H1 (cell line): ENCODE measurements at regions not wholly inside any gene's neighbourhood (a gene's known extent, or its start where the extent isn't known, plus 50 kb on each side); places are given as distances from the start of the nearest gene placed in this dataset.

Source experiments
- CTCF ChIA-PET: fragments of 300-600 bp; sonication (Branson Sonifier 250); formaldehyde crosslinking; loops from one replicate; lab custom pipeline; 2021; ENCODE audit not compliant: partially characterized antibody; lab: Charles Lee
- POLR2A ChIA-PET: fragments of 300-600 bp; sonication (Branson Sonifier 250); formaldehyde crosslinking; loops from one replicate; lab custom pipeline; 2021; ENCODE audit warnings: inconsistent platforms; ENCODE audit not compliant: partially characterized antibody; lab: Charles Lee
- DNase-seq, 2 experiments: peaks; one replicate each; pipeline versions ENCODE4 v3.0.0 to v3.0.0-alpha.2; 2010 to 2022; ENCODE audit warnings: low spot score in 2 of 2, low read depth in 1 of 2, mixed read lengths in 1 of 2
- FAIRE-seq: peaks from 2 replicates; lab custom pipeline; 2011; peaks lifted over from hg19 to GRCh38; lab: Jason Lieb, UNC
- H2AFZ ChIP-seq: 2 replicates; pipeline ENCODE4 v1.8.1; 2012; ENCODE audit warnings: low read length, inconsistent platforms
- H2AK5ac ChIP-seq: 2 replicates; pipeline ENCODE4 v1.6.1; 2013; ENCODE audit warnings: low read depth, low read length
- H2BK120ac ChIP-seq: replicated peaks from 2 replicates; pipeline ENCODE3; 2013; ENCODE audit warnings: low read depth, low read length, inconsistent platforms
- H2BK12ac ChIP-seq: 2 replicates; pipeline ENCODE4 v1.6.1; 2013; ENCODE audit warnings: low read depth, low read length
- H2BK15ac ChIP-seq: 2 replicates; pipeline ENCODE4 v1.6.1; 2013; ENCODE audit warnings: low read length
- H2BK20ac ChIP-seq: 2 replicates; pipeline ENCODE4 v1.6.1; 2013; ENCODE audit warnings: low read length
- H2BK5ac ChIP-seq: 2 replicates; pipeline ENCODE4 v1.6.1; 2013; ENCODE audit warnings: low read depth, low read length
- H3K14ac ChIP-seq: 2 replicates; pipeline ENCODE4 v1.6.1; 2013; ENCODE audit warnings: inconsistent platforms; ENCODE audit not compliant: insufficient read length
- H3K18ac ChIP-seq: 2 replicates; pipeline ENCODE4 v1.6.1; 2013; ENCODE audit warnings: low read length; ENCODE audit errors: extremely low read depth
- H3K23ac ChIP-seq: 2 replicates; pipeline ENCODE4 v1.6.1; 2013; ENCODE audit warnings: inconsistent platforms; ENCODE audit not compliant: insufficient read length
- H3K23me2 ChIP-seq: 2 replicates; pipeline ENCODE4 v1.6.1; 2013; ENCODE audit warnings: low read depth, low read length
- H3K27ac ChIP-seq: 2 replicates; pipeline ENCODE4 v1.6.1; 2011; ENCODE audit warnings: low read depth, low read length, inconsistent platforms
- H3K27me3 ChIP-seq, 4 experiments: replicated peaks in 1 of 4; 1 replicate in 1 of 4; 2 replicates in 3 of 4; pipeline versions ENCODE4 v1.6.1 to v1.8.1; 2011 to 2013; ENCODE audit warnings: low read length in 3 of 4, mild to moderate bottlenecking in 3 of 4, inconsistent platforms in 2 of 4, mixed read lengths in 2 of 4, moderate library complexity in 1 of 4; ENCODE audit not compliant: control insufficient read depth in 3 of 4, insufficient read depth in 3 of 4; ENCODE audit errors: extremely low read depth in 1 of 4
- H3K36me3 ChIP-seq, 4 experiments: 2 replicates each; pipeline versions ENCODE4 v1.6.1 to v1.8.1; 2011 to 2013; ENCODE audit warnings: mild to moderate bottlenecking in 4 of 4, low read length in 3 of 4, moderate library complexity in 2 of 4, control low read depth in 1 of 4, inconsistent platforms in 1 of 4; ENCODE audit not compliant: insufficient read depth in 4 of 4, control insufficient read depth in 2 of 4
- H3K4ac ChIP-seq: replicated peaks from 2 replicates; pipeline ENCODE3; 2013; ENCODE audit warnings: low read length, low read depth, mixed read lengths, inconsistent platforms; ENCODE audit not compliant: insufficient read length
- H3K4me1 ChIP-seq, 4 experiments: replicated peaks in 1 of 4; 1 replicate in 1 of 4; 2 replicates in 3 of 4; pipeline versions ENCODE4 v1.6.1 to v1.8.1; 2011 to 2013; ENCODE audit warnings: low read length in 3 of 4, inconsistent platforms in 2 of 4, mixed read lengths in 1 of 4; ENCODE audit not compliant: insufficient read depth in 4 of 4, control insufficient read depth in 3 of 4
- H3K4me2 ChIP-seq, 2 experiments: 2 replicates each; pipeline versions ENCODE4 v1.6.1 to v1.8.1; 2011 to 2013; ENCODE audit warnings: low read depth in 2 of 2, low read length in 2 of 2, control low read depth in 1 of 2, inconsistent platforms in 1 of 2, mild to moderate bottlenecking in 1 of 2; ENCODE audit not compliant: insufficient read depth in 1 of 2
- H3K4me3 ChIP-seq, 4 experiments: fragments of 200-600, 300-600 bp in 1 of 4; sonication (generic), shearing (Covaris generic), sonication (Bioruptor Twin) in 1 of 4; 2 replicates each; pipeline versions ENCODE4 v1.5.1 to v1.8.1; 2011 to 2016; ENCODE audit warnings: low read length in 4 of 4, low read depth in 3 of 4, control low read depth in 2 of 4, inconsistent platforms in 2 of 4, mild to moderate bottlenecking in 2 of 4, mixed read lengths in 1 of 4, moderate library complexity in 1 of 4; ENCODE audit not compliant: insufficient read depth in 2 of 4; ENCODE audit errors: extremely low read depth in 1 of 4
- H3K56ac ChIP-seq: replicated peaks from 2 replicates; pipeline ENCODE3; 2013; ENCODE audit warnings: low read depth, mild to moderate bottlenecking, mixed read lengths, low read length, inconsistent platforms; ENCODE audit not compliant: insufficient read length
- H3K79me1 ChIP-seq: 2 replicates; pipeline ENCODE4 v1.6.1; 2013; ENCODE audit warnings: low read depth, low read length, control low read depth
- H3K79me2 ChIP-seq, 2 experiments: 2 replicates each; pipeline versions ENCODE4 v1.6.1 to v1.8.1; 2012 to 2013; ENCODE audit warnings: low read length in 2 of 2, mild to moderate bottlenecking in 2 of 2, inconsistent platforms in 1 of 2; ENCODE audit not compliant: insufficient read depth in 2 of 2, control insufficient read depth in 1 of 2
- H3K9ac ChIP-seq, 4 experiments: replicated peaks in 1 of 4; 1 replicate in 1 of 4; 2 replicates in 3 of 4; pipeline versions ENCODE4 v1.6.1 to v1.8.1; 2011 to 2013; ENCODE audit warnings: low read depth in 3 of 4, low read length in 3 of 4, control low read depth in 2 of 4, mild to moderate bottlenecking in 2 of 4, moderate library complexity in 2 of 4, inconsistent platforms in 1 of 4; ENCODE audit errors: extremely low read depth in 1 of 4
- H3K9me3 ChIP-seq, 2 experiments: 2 replicates each; pipeline versions ENCODE4 v1.6.1 to v1.8.1; 2012 to 2013; ENCODE audit warnings: mild to moderate bottlenecking in 2 of 2, moderate library complexity in 2 of 2, control low read depth in 1 of 2, inconsistent platforms in 1 of 2, low read depth in 1 of 2, low read length in 1 of 2, mixed read lengths in 1 of 2; ENCODE audit not compliant: insufficient read depth in 2 of 2
- H4K20me1 ChIP-seq, 2 experiments: replicated peaks in 1 of 2; 2 replicates each; pipeline versions ENCODE3 to v1.8.1; 2011 to 2013; ENCODE audit warnings: inconsistent platforms in 2 of 2, low read length in 2 of 2, mild to moderate bottlenecking in 1 of 2; ENCODE audit not compliant: insufficient read depth in 2 of 2, control insufficient read depth in 1 of 2
- H4K5ac ChIP-seq: 2 replicates; pipeline ENCODE4 v1.6.1; 2013; ENCODE audit warnings: low read length, low read depth, mixed read lengths, inconsistent platforms; ENCODE audit not compliant: insufficient read length
- H4K8ac ChIP-seq: 2 replicates; pipeline ENCODE4 v1.8.0; 2013; ENCODE audit warnings: mild to moderate bottlenecking, moderate library complexity, low read length, inconsistent platforms; ENCODE audit not compliant: insufficient read depth; ENCODE audit errors: extremely low read depth
- H4K91ac ChIP-seq: replicated peaks from 2 replicates; pipeline ENCODE3; 2013; ENCODE audit warnings: low read length, mixed read lengths, inconsistent platforms; ENCODE audit not compliant: insufficient read length
- BACH1 ChIP-seq: IDR thresholded peaks from 2 replicates; pipeline ENCODE4 v1.6.1; 2012; ENCODE audit warnings: low read length, improper control_type of control experiment
- MAFK ChIP-seq: IDR thresholded peaks from 2 replicates; pipeline ENCODE4 v1.6.1; 2012; ENCODE audit warnings: low read depth, mild to moderate bottlenecking, improper control_type of control experiment, low read length
- NRF1 ChIP-seq: IDR thresholded peaks from 2 replicates; pipeline ENCODE4 v1.6.1; 2011; ENCODE audit warnings: mild to moderate bottlenecking, low read depth, low read length, improper control_type of control experiment
- POLR2AphosphoS5 ChIP-seq: IDR thresholded peaks from 2 replicates; pipeline ENCODE4 v1.6.1; 2011; ENCODE audit warnings: low read depth, low read length
- RBBP5 ChIP-seq: IDR thresholded peaks from 2 replicates; pipeline ENCODE4 v1.7.1; 2012; ENCODE audit warnings: low read depth, mild to moderate bottlenecking, inconsistent platforms, low read length, moderate library complexity, borderline replicate concordance
- TEAD4 ChIP-seq: IDR thresholded peaks from 2 replicates; pipeline ENCODE4 v1.6.1; 2012; ENCODE audit warnings: low read depth, low read length, inconsistent platforms, mixed read lengths

DNA sequence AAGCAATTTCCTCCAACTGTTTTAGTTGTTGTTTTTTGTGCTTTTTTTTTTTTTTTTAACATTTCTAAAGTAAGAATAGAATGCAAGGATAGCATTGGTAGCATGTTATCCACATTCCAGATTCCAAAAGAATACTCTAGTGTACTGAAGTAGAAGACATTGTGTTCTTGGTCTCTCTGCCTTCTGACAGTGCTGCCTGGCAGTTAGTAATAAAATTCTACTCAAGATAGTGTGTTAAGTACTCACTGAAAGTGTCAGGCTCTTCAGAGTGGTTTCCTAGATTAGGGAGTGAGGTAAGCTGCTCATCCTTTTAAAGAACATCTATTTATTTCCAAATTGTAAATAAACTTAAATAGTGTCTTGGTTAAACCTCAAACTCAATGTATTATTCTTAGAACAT lies 253.7 kb downstream of the HNMT start:
- Histone ChIP-seq H3K23ac (no peak overlapping the region), H4K8ac (no peak overlapping the region), H3K79me1 (no peaks in the 10 kb centered on the region), H2AFZ (no peak overlapping the region), H2BK5ac (no peak overlapping the region), H3K4ac (no peak overlapping the region), H3K56ac (no peak overlapping the region), H3K14ac (no peak overlapping the region), H3K23me2 (no peaks in the 10 kb centered on the region), H3K18ac (no peak overlapping the region), H4K5ac (no peak overlapping the region), H2BK12ac (no peak overlapping the region), H3K36me3 (no peaks in the 10 kb centered on the region), H3K9me3 (no peaks in the 10 kb centered on the region), H3K4me1 (no peaks in the 10 kb centered on the region; a peak in 1 of 7 replicates), H2AK5ac (no peak overlapping the region), H3K79me2 (no peaks in the 10 kb centered on the region), H3K27ac (no peak overlapping the region), H3K4me3 (no peak overlapping the region), H4K91ac (no peak overlapping the region), H3K9ac (no peak overlapping the region), H2BK15ac (no peak overlapping the region), H2BK120ac (no peak overlapping the region), H3K27me3 (peaks cover 0 to 1% (median 0%) of the 10 kb centered on the region in 4 experiments; a peak in 1 of 7 replicates), H2BK20ac (no peak overlapping the region), H3K4me2 (no peak overlapping the region), H4K20me1 (no peaks in the 10 kb centered on the region)
- CTCF ChIA-PET, result interaction anchor here (1.3 to 2.0 kb wide), 3 partner anchors 9 to 306 kb away, joined by 3 to 5 read pairs (median 5); no protein-coding TSS in a partner anchor
- DNase-seq (no peak), FAIRE-seq (no peak)
- no peak for TF ChIP-seq TEAD4
- TF ChIP-seq RBBP5, result no peak
- TF ChIP-seq BACH1, result no peak
- TF ChIP-seq POLR2AphosphoS5, result no peak
- TF ChIP-seq NRF1, result no peak
- no peak for TF ChIP-seq MAFK
- POLR2A ChIA-PET, result interaction anchor here (1.2 kb wide), 1 partner anchor 12 kb away, joined by 3 read pairs; no protein-coding TSS in a partner anchor
